AG04450 (cell line): ENCODE measurements at regions not wholly inside any gene's neighbourhood (a gene's known extent, or its start where the extent isn't known, plus 50 kb on each side); places are given as distances from the start of the nearest gene placed in this dataset.

Experiments used
- CTCF ChIA-PET: fragments of 300-600, 350-600 bp; formaldehyde crosslinking; extraction: SDS; loops from one replicate; lab custom pipeline; 2022; ENCODE audit warnings: antibody characterized with exemption, inconsistent platforms; lab: Charles Lee
- POLR2A ChIA-PET: fragments of 350-600 bp; formaldehyde crosslinking; extraction: SDS; loops from one replicate; lab custom pipeline; 2021; ENCODE audit warnings: antibody characterized with exemption, inconsistent platforms; lab: Yijun Ruan, JAX
- DNase-seq: peaks from one replicate; pipeline ENCODE4 v3.0.0-alpha.2; 2011; ENCODE audit warnings: low read depth, low spot score
- H3K27ac ChIP-seq: one replicate; pipeline ENCODE4 v1.5.1; 2012; ENCODE audit warnings: low read depth, low read length, control low read depth
- H3K27me3 ChIP-seq: one replicate; pipeline ENCODE4 v1.6.0; 2012; ENCODE audit warnings: low read length; ENCODE audit not compliant: control insufficient read depth, insufficient read depth
- H3K4me3 ChIP-seq: 2 replicates; pipeline ENCODE4 v1.5.1; 2011; ENCODE audit warnings: mild to moderate bottlenecking, low read depth, low read length, control low read depth
- H3K9me3 ChIP-seq: 2 replicates; pipeline ENCODE4 v1.5.1; 2012; ENCODE audit warnings: low read length; ENCODE audit not compliant: control insufficient read depth, insufficient read depth
- TF ChIP-seq, protein P1 (sequence below): IDR thresholded peaks from 2 replicates; pipeline ENCODE4 v1.5.1; 2011; ENCODE audit warnings: low read depth, low read length, control low read depth, inconsistent platforms

DNA sequence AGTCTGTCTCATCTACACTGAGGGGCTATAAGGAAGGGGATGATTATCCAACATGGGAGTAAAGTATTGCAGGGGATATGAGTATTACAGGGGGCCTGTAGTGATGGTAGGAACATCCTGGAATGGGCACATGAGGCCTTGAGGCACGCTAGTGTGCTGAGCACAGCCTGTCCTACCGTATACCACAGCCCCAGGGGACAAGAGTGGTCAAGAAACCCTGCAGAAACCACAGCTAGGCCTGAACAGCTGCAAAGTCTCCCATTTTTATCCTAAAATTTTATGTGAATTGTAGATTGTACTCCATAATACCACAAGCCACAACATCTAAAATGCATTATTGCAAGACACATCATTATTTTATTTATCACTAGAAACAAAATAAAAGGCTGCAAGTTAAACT lies 136.3 kb upstream of the ASTN2 start:
- no peak for DNase-seq
- Histone ChIP-seq H3K4me3 (no peak overlapping the region), H3K27me3 (no peaks in the 10 kb centered on the region), H3K27ac (no peak overlapping the region), H3K9me3 (peaks cover 18% of the 10 kb centered on the region)
- CTCF ChIA-PET = no interaction called here
- TF ChIP-seq, protein P1, sequence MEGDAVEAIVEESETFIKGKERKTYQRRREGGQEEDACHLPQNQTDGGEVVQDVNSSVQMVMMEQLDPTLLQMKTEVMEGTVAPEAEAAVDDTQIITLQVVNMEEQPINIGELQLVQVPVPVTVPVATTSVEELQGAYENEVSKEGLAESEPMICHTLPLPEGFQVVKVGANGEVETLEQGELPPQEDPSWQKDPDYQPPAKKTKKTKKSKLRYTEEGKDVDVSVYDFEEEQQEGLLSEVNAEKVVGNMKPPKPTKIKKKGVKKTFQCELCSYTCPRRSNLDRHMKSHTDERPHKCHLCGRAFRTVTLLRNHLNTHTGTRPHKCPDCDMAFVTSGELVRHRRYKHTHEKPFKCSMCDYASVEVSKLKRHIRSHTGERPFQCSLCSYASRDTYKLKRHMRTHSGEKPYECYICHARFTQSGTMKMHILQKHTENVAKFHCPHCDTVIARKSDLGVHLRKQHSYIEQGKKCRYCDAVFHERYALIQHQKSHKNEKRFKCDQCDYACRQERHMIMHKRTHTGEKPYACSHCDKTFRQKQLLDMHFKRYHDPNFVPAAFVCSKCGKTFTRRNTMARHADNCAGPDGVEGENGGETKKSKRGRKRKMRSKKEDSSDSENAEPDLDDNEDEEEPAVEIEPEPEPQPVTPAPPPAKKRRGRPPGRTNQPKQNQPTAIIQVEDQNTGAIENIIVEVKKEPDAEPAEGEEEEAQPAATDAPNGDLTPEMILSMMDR = no peak
- POLR2A ChIA-PET = no interaction called here

DNA sequence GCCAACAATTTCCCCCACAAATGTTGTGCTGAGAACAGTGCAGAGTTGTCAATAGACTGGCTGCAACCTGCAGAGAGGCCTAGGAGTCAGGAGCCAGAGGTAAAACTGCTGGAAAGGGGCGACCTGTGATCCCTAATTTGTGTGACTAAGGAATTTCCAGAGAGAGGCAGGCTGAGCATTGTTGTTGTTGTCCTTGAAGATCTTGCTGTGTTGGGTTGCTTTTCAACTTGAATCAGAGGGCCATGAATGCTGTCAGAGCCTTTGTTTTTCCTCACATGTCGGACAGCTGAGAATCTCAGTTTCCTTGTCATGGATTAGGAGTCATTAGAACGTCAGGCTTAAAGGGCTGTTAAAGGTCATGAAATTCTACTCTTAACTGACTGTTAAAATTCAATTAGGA lies 134.6 kb upstream of the ASTN2 start:
- CTCF ChIA-PET = no interaction called here
- Histone ChIP-seq H3K27me3 (no peaks in the 10 kb centered on the region), H3K9me3 (peaks cover 18% of the 10 kb centered on the region), H3K27ac (no peak overlapping the region), H3K4me3 (no peak overlapping the region)
- no peak for DNase-seq
- TF ChIP-seq, protein P1 = no peak
- POLR2A ChIA-PET = no interaction called here

DNA sequence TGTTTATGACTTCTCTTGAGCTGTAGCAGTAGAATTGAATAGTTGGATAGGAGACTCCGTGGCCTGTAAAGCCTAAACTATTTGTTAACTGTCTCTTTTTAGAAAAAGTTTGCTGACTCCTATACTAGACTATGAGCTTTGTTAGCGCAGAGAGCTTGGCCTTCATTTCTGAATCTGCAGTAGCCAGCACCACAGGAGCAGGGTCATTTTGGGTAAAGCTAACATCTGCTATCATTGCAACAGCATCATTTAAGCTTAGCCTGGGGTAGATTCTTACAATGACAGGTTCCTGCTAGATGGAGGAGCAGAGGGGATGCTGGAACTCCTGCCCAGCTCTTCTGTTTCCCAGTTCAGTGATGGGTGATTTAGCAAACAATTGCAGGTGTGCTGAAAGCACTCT lies 133.7 kb upstream of the ASTN2 start:
- no peaks in the 10 kb centered on the region for H3K27me3 ChIP-seq
- no peak overlapping the region for H3K4me3 ChIP-seq
- no peak for DNase-seq
- H3K27ac ChIP-seq = no peak overlapping the region
- ChIA-PET POLR2A (no interaction called here), CTCF (no interaction called here)
- TF ChIP-seq, protein P1 = no peak
- peaks cover 25% of the 10 kb centered on the region for H3K9me3 ChIP-seq

DNA sequence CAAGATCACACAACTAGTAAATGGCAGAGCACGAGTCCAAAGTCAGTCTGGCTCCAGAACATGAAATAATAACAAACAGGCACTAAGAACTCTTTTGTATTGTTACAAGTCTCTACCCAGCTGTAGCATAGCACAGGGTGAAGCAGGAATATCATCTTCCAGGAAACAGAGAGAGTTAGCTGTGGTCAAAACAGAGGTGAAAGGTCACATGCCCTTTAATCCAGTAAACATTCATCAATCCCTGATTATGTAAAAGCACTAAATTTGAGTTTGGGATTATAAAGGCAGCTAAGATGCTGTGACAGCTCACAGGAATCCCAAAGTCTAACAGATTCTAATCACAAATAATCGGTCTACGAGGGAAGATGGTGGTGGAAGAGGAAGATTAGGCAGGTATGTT lies 133.0 kb upstream of the ASTN2 start:
- TF ChIP-seq, protein P1 = no peak
- DNase-seq = no peak
- peaks cover 19% of the 10 kb centered on the region for H3K9me3 ChIP-seq
- no peaks in the 10 kb centered on the region for H3K27me3 ChIP-seq
- H3K27ac ChIP-seq = no peak overlapping the region
- POLR2A ChIA-PET = no interaction called here
- CTCF ChIA-PET = no interaction called here
- H3K4me3 ChIP-seq = no peak overlapping the region

DNA sequence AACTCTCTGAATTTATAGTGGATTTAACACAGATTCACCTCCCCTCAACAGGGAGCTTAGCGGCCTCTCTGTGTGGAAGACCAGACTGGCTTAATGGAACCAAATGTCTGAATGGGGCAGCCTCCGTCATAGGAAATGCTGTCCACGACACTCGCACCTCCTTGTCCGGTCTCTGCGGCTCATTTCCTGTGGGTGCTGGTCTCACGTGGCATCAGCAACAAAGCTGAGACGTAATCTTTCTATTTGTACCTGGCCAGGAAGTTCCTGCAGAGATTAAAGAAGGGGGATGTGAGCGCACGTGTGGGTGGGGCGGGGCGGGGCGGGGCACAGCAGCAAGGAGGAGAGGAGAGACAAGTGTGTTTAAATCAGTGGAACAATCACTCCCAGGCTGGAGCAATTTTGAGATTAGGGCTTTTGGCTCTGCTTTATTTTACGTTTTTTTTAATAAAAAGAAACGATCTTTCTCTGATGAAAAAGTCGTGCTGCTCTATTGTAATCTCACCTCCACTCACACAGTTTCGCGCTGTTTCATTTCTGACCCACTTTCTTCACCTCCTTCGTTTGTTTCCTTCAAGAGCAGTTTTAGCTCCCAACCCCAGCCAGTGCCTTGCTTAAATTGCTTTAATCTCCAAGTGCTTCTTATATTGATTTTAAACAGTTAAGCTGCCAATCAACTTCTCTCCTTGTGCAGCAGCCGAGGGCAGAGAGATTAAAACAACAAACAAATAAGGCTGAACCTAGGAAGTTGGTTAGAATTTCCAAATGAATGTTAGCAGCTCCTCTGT lies 132.2 kb upstream of the ASTN2 start:
- CTCF ChIA-PET = no interaction called here
- POLR2A ChIA-PET = no interaction called here
- TF ChIP-seq, protein P1 = no peak

More for the DNA sequence above, 132.2 kb upstream of the ASTN2 start:
- Histone ChIP-seq H3K9me3 (peaks cover 16% of the 10 kb centered on the region), H3K27me3 (no peaks in the 10 kb centered on the region), H3K27ac (no peak overlapping the region), H3K4me3 (no peak overlapping the region)
- no peak for DNase-seq
